ENCODE measurements at regions not wholly inside any gene's neighbourhood (a gene's known extent, or its start where the extent isn't known, plus 50 kb on each side); places are given as distances from the start of the nearest gene placed in this dataset.

GRCh38 chr7:67683628-67684027 is 687.0 kb downstream of the TYW1 start:
- DNase-seq (ENCODE audit: low read depth in 2 of 2), result no peak

DNA sequence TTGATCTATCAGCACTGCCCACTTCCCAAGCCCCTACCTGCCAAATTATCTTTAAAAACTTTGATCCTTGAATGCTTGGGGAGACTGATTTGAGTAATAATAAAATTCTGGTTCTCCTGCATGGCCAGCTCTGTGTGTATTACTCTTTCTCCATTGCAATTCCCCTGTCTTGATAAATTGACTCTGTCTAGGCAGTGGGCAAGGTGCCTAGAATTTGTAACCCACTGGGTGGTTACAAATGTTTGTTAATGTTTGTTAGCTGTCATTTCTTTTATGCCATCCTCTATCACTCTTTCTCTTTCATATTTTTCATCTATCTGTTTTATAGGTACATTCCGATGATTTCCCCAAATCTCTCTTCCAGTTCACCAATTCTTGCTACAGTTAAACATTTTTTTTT is 694.1 kb downstream of the TYW1 start:
- no peak for DNase-seq (ENCODE audit: low read depth in 2 of 2)

DNA sequence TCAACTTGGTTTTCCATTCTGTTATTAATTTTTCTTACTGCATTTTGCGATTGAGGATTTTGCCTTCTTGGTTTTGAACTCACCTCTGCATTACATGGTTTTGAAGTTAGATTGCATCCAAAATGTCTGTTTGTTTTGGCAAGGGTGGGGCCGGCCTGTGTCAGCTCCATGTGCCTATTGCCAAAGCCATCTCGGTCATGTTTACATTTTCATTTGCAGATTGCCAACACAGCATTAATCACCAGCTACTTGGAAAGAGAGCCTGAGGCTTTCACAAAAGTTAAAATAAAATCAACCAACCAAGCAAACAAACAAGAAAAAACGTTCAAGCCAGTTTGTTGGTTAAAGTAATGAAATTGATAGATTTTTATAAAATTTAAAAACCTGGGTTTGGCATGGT is 695.8 kb downstream of the TYW1 start:
- DNase-seq (ENCODE audit: low read depth in 2 of 2), result no peak

DNA sequence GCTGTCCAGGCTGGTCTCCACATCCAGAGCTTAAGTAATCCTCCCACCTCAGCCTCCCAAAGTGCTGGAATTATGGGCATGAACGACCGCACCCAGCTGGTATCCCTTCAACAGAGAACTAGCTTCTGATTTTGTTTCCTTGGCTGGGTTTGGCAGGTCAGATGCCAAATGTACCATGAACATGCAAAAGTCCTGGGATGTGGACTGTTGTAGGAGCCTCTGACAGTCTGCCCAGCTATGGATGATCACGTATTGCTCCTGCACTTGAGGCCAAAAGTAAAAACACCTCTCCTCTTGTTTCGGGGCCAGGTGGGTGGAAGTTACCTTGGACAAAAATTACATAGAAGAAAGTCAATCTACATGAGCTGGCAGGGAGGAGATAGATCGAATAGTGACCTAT is 699.5 kb downstream of the TYW1 start:
- DNase-seq (ENCODE audit: low read depth in 2 of 2), result no peak

DNA sequence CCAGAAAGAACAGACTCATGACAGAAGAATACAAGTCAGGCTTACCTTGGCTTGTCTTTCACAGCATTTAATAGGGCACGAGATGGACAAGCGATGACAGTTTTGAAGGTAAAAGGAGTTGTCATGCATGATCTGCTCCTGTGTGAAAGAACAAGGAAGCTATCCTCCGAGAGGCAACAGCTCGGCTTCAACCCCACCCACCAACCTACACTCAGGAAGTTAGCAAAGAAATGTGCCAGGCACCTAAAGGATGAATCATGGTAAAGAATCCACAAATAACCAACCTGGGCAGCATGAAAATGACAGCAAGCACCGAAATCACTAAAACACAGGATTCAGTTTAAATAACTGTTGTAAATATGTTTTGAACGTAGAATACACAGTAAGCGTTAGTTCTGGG is 700.2 kb downstream of the TYW1 start:
- DNase-seq (ENCODE audit: low read depth in 2 of 2), result no peak

DNA sequence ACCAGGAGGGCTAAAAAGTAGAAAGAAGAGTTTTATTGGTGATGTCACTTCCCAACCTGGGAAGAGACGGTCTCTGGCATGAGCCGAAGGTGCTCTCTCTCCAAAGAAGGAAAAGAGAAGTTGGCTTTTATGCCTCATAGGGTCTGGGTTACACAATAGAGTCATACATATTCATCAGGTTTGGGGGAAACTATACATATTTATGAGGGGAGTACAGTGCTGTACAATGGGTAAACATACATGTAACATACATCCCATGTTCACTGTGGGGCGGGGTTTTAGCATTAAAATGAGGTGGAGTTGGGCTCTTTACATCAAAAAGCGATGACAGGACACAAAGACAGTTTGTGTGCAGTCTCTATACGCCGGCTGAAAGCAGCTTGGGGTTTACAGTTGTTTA is 701.7 kb downstream of the TYW1 start:
- DNase-seq (ENCODE audit: low read depth in 2 of 2), result no peak

- no peak for DNase-seq (ENCODE audit: low read depth in 2 of 2)
Observed at GRCh38 chr7:67705850-67706249, 709.2 kb downstream of the TYW1 start.

DNA sequence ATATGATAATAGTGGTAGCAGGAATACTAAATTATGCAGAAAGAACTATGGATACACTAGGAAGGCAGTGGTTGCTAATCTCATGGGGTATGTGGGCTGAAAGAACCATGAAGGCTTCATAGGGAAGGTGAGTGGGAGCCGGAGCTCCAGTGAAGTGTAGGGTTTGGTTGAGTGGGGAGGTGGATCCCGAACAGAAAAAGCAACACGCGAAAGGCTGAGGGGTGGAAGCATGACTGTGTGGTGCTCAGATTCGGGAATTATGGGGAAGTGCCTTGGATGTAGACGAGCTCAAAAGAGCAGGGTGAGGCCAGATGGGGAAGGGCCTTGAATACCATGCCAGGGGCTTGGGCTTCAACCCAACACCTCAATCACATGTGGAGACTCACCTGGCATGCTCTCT is 715.1 kb downstream of the TYW1 start:
- DNase-seq (ENCODE audit: low read depth in 2 of 2), result no peak

GRCh38 chr7:67713451-67714056 is 716.9 kb downstream of the TYW1 start:
- DNase-seq (ENCODE audit: low read depth in 2 of 2), result no peak

DNA sequence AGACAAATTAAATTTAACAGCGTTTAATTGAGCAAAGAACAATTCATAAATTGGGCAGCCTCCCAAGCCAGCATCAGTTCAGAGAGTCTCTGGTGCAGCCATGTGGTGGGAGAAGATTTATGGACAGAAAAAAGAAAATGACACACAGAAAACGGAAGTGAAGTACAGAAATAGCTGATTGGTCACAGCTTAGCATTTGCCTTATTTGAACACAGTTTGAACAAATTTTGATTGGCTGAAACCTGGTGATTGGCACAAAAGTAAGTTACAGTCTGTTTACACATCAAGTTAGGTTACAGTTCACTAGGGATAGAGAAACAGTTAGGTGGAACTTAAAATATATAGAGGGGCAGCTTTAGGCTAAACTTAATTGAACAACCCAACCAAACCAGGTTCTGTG is 720.1 kb downstream of the TYW1 start:
- no peak for DNase-seq (ENCODE audit: low read depth in 2 of 2)

DNA sequence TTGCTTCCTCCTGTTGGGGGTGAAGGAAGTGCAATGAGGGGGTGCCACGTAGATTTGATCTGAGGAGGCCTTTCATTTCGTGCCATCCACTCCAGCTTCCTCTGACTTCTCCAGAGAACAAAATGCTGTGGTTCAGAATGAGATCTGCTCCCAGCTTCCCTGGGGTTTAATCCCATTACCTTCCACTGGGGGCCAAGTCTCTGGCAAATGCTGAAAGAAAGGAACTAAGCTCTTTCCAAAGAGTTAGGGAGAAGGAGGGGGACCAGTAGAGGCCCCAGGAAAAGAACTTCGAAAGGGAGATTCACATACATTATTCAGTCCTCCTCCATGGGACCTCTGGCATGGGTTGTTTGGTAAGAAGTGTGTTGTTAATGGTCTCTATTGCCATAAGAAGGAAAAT is 727.0 kb downstream of the TYW1 start:
- no peak for DNase-seq (ENCODE audit: low read depth in 2 of 2)

- DNase-seq (ENCODE audit: low read depth in 2 of 2), result no peak
Observed at GRCh38 chr7:67724435-67724834, 727.8 kb downstream of the TYW1 start.

GRCh38 chr7:67724955-67725354 is 728.3 kb downstream of the TYW1 start:
- DNase-seq (ENCODE audit: low read depth in 2 of 2), result no peak

- DNase-seq (ENCODE audit: low read depth in 2 of 2), result no peak
Observed at GRCh38 chr7:67725423-67725822, 728.8 kb downstream of the TYW1 start.

GRCh38 chr7:67729771-67730170 is 733.1 kb downstream of the TYW1 start:
- no peak for DNase-seq (ENCODE audit: low read depth in 2 of 2)

DNA sequence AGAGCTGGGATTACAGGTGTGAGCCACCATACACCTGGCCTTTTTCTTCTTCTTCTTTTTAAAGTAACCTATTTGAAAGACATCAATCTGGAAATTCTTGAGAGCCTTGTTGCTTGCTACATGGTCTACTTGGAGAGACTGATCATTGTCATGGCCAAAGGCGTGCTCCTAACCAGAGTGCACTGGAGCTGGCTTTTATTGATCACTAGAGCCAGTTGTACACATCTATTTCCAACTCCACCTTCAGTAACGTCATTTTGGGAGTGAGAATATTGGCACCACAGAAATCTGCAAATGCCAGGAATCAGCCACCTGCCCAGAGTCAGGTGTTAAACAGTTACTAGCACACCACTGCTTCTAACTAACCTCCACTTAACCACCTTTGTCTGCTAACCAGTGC is 735.1 kb downstream of the TYW1 start:
- no peak for DNase-seq (ENCODE audit: low read depth in 2 of 2)

GRCh38 chr7:67732898-67733297 is 736.3 kb downstream of the TYW1 start:
- DNase-seq (ENCODE audit: low read depth in 2 of 2), result no peak

DNA sequence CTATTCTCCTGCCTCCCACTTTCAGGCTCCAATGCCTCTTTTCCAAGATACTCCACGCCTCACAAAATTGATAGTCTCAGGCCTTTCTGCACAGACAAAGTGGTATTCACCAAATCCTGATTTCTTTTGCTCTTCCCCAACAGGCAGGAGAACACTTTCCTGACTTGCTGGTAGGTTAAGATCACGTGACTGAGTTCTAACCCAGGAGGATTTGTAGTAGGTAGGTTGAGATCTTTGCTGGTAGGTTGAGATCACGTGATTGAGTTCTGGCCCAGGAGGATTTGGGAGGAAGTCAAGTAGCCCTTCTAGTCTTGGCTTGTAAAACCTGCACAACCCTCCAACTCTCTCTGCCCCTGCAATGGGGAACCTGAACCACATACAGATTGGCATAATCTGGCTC is 741.5 kb downstream of the TYW1 start:
- DNase-seq (ENCODE audit: low read depth in 2 of 2), result no peak

GRCh38 chr7:67738958-67739357 is 742.3 kb downstream of the TYW1 start:
- DNase-seq (ENCODE audit: low read depth in 2 of 2), result no peak

- DNase-seq (ENCODE audit: low read depth in 2 of 2), result no peak
Observed at GRCh38 chr7:67743501-67743900, 746.9 kb downstream of the TYW1 start.

- no peak for DNase-seq (ENCODE audit: low read depth in 2 of 2)
Observed at GRCh38 chr7:67752227-67752626, 755.6 kb downstream of the TYW1 start.

GRCh38 chr7:67753891-67754290 is 757.3 kb downstream of the TYW1 start:
- no peak for DNase-seq (ENCODE audit: low read depth in 2 of 2)

DNA sequence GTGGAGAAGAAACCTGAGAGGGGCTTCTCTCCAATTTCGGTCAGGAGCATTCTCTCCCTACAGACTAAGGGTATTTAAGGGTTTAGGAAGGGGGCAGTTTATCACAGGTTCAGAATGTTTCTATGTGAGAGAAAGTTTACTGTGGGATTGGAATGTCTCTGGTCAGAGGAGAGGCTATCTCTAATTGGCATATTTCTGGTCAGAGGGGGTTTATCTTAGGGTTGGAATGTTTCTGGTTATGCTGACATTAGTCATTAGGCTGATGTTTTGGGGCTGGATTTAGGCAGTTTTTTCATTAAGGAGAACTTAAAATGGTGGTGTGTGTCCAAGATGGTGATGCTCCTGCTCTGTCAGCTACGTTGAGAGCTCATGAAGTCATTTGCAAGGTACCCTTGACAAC is 758.0 kb downstream of the TYW1 start:
- no peak for DNase-seq (ENCODE audit: low read depth in 2 of 2)

- DNase-seq (ENCODE audit: low read depth in 2 of 2), result no peak
Observed at GRCh38 chr7:67758551-67758950, 761.9 kb downstream of the TYW1 start.

- no peak for DNase-seq (ENCODE audit: low read depth in 2 of 2)
Observed at GRCh38 chr7:67760971-67761370, 764.3 kb downstream of the TYW1 start.

All from stimulated activated CD4-positive, alpha-beta T cell treated with anti-CD3 and anti-CD28 coated beads, Interleukin-15, amount 100 ng/mL, for 48 hours (primary cell).